Stimulated activated CD4-positive, alpha-beta T cell treated with anti-CD3 and anti-CD28 coated beads, Interleukin-12 subunit alpha, Interleukin-12 subunit beta, amount 100 ng/mL, for 48 hours (primary cell): ENCODE measurements at regions not wholly inside any gene's neighbourhood (a gene's known extent, or its start where the extent isn't known, plus 50 kb on each side); places are given as distances from the start of the nearest gene placed in this dataset.
"Not testable (repeated sequence)": the region's sequence is repeated elsewhere in the genome, so short reads cannot be mapped to it uniquely, and the experiment has no call there.

Experiments used
- DNase-seq, 3 donors: peaks; one replicate each; pipeline ENCODE4 v3.0.0-alpha.2; 2020; ENCODE audit warnings: low read depth in 2 of 3, low spot score in 1 of 3

GRCh38 chr2:4965556-4966320 lies 726.4 kb upstream of the SOX11 start:
- DNase-seq, result no peak

GRCh38 chr2:4967206-4967605 lies 725.0 kb upstream of the SOX11 start:
- no peak for DNase-seq

- DNase-seq, result no peak
Observed at GRCh38 chr2:4972472-4972871, 719.7 kb upstream of the SOX11 start.

- no peak for DNase-seq
Observed at GRCh38 chr2:4973354-4973753, 718.8 kb upstream of the SOX11 start.

- DNase-seq, result no peak
Observed at GRCh38 chr2:4973973-4974372, 718.2 kb upstream of the SOX11 start.

GRCh38 chr2:4976407-4976806 lies 715.8 kb upstream of the SOX11 start:
- no peak for DNase-seq

- DNase-seq, result no peak
Observed at GRCh38 chr2:4979111-4979510, 713.1 kb upstream of the SOX11 start.

- no peak for DNase-seq
Observed at GRCh38 chr2:4980995-4981394, 711.2 kb upstream of the SOX11 start.

- DNase-seq, result no peak
Observed at GRCh38 chr2:4981802-4982409, 710.3 kb upstream of the SOX11 start.

GRCh38 chr2:4988444-4988843 lies 703.7 kb upstream of the SOX11 start:
- DNase-seq, result not testable (repeated sequence)

- DNase-seq, result no peak
Observed at GRCh38 chr2:4992226-4992625, 700.0 kb upstream of the SOX11 start.

GRCh38 chr2:4995466-4995865 lies 696.7 kb upstream of the SOX11 start:
- no peak for DNase-seq

GRCh38 chr2:5007596-5007995 lies 684.6 kb upstream of the SOX11 start:
- DNase-seq, result no peak

- no peak for DNase-seq
Observed at GRCh38 chr2:5019324-5019723, 672.9 kb upstream of the SOX11 start.

GRCh38 chr2:5020116-5020875 lies 671.9 kb upstream of the SOX11 start:
- DNase-seq, result no peak

- DNase-seq, result no peak
Observed at GRCh38 chr2:5021136-5021535, 671.0 kb upstream of the SOX11 start.

- no peak for DNase-seq
Observed at GRCh38 chr2:5022061-5022460, 670.1 kb upstream of the SOX11 start.

GRCh38 chr2:5022708-5023635 lies 669.2 kb upstream of the SOX11 start:
- not testable (repeated sequence) for DNase-seq

- no peak for DNase-seq
Observed at GRCh38 chr2:5026571-5027234, 665.5 kb upstream of the SOX11 start.

- DNase-seq, result no peak
Observed at GRCh38 chr2:5035057-5035488, 657.1 kb upstream of the SOX11 start.

GRCh38 chr2:5036256-5036655 lies 655.9 kb upstream of the SOX11 start:
- no peak for DNase-seq
